GM04503 (cell line): ENCODE measurements at regions not wholly inside any gene's neighbourhood (a gene's known extent, or its start where the extent isn't known, plus 50 kb on each side); places are given as distances from the start of the nearest gene placed in this dataset.
A peak's percentile ranks its signal among the peaks of the same experiment; 100 is the strongest.
"Not testable (repeated sequence)": the region's sequence is repeated elsewhere in the genome, so short reads cannot be mapped to it uniquely, and the experiment has no call there.

Experiments
- DNase-seq: peaks from one replicate; pipeline ENCODE4 v3.0.0-alpha.2; 2012; ENCODE audit warnings: low read depth

DNA sequence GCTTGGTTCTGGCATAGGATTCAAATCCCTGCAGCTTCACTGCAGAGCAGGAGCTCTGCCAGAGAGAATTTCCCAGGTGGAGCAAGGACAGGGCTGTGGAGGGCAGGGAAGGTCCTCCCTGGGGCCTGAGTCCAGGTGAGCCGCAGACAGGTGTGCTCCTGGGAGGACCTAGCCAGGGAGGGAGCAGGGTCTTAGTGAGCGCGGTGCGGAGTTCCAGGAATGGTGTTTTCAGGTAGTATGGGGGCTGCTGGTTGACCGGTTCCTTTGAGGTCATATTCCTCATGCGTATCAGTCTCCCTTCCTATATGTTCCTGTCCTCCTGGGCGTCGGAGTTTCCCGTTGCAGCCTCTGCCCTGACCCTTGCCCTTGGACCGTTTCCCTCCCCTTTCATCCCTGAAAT is 813.3 kb downstream of the KCNJ18 start:
- DNase-seq = no peak

DNA sequence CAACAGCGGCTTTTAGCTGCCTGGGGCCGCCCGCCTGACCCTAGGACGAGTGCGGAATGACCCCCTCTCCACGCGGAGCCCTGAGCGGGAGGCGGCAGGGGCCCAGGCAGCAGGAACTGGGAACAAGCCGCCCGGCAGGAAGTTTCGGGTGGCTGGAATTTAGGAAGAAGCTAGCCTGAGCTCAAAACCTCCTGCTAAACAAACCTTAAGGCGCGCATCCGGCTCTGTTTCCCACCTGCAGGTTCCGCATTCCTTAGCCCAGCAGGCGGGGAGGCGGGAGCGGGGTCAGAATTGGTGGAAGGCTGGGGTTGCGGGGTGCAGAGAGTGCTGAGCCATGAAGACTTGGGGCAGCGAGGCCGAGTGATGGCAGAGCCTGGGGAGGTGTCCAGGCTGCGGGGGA is 813.9 kb downstream of the KCNJ18 start:
- DNase-seq = no peak

DNA sequence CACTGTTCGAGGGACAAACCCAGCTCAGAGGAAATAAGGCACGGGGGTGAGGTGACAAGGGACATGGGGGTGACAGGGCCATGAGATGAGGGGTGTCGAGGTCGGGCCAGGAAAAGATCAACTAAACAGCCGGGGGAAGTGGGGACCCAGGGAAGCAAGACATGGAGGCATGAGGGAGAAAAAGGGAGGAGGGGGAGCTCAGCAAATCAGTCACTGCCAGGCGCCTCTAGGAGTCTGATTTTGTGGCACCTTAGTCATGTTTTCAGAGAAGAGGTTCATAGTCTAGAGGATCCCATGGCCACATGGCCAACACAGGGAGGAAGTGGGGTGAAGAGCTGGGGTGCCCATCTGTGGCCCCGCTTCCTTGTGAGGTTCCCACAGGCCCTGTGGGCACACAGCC is 814.5 kb downstream of the KCNJ18 start:
- no peak for DNase-seq

DNA sequence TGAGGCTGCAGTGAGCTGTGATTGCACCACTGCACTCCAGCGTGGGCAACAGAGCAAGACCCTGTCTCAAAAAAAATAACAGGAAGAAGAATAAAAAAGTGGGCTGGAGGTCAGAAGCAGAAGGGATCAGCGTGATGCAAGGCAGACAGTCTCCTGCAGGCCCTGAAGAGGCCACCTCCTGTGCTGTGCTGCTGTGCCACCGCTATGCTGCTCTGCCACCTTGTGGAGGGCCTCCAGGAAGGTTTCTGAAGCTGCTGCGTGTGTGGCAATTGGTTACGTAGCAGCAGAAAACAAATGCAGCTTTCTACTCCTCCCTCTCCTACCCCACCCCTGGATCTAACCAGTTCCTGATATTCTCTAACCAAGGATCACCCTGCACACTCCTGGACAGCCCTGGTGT is 815.5 kb downstream of the KCNJ18 start:
- DNase-seq = no peak

DNA sequence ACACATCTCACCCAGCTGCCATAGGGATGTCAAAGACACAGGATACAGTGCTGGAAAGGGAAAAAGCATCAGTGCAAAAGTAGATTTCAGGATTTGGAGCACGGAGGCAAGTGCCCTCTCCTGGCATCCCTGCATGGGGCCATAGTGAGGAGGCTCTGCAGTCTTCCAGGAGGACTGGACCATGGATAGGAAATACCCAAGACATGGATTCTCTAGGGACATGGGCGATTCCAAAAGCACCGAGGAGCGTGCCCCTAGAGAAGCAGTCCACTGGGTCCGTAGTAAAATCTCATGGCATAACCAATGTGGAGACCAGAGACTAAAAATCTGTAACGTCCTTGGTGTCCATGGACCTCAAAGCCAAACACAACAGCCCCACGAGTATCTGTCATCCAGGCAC is 818.2 kb downstream of the KCNJ18 start:
- DNase-seq = no peak

DNA sequence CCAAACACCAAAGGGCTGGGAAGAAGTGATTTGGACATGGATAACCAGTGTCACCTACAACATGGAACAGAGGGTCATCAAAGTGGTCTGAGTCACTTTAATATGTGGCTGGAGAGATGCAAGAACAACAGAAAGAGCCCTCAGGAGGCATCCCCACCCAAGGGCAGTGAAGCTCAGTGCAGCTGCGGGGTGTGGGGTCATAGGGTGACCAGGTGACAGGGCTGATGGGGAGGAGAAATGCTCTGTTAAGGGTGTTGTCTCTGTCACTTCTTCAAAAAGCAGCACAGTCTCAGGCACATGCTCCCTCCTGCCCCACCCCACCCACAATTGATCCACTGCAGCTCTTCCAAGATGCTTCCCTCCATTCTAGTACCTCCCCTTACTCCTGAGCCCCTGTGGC is 819.1 kb downstream of the KCNJ18 start:
- DNase-seq = no peak

DNA sequence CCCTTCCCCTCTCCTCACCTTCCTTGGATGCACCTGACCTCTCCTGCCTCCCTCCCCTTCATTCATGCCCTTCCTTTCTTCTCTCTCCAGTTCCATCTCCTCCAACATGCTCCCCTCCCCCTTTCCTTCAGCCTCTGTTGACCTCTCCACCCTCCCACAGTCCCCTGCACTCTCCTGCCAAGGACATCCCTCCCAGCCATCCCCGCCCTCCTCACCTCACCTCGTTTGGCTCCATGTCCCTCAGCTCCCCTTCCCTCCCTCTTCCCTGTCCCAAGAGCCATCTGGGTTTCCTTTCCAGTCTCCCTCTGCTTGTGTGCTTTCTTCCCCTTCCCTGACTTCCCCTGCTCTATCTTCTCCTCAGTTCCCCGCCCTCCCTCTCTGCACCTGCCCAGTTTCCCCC is 819.7 kb downstream of the KCNJ18 start:
- DNase-seq = no peak

DNA sequence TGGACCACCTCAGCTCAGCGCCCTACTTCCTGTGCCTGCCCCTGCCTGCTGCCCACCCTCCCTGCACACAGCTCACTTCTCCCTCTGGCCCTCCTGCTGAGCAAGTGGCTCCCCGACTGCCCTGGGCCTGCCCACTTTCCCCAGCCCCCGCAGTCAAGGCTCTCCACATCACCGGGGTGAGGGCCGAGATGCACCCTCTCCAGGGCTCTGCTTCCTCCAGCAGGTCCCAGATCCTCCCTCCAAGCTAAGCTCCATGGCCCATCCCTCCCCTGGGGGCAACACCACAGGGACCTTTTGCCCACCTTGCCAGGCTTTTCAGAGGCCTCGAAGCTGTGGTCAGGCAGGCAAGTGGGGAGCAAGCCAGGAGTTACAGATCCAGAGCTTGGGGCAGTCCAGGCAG is 820.2 kb downstream of the KCNJ18 start:
- no peak for DNase-seq

DNA sequence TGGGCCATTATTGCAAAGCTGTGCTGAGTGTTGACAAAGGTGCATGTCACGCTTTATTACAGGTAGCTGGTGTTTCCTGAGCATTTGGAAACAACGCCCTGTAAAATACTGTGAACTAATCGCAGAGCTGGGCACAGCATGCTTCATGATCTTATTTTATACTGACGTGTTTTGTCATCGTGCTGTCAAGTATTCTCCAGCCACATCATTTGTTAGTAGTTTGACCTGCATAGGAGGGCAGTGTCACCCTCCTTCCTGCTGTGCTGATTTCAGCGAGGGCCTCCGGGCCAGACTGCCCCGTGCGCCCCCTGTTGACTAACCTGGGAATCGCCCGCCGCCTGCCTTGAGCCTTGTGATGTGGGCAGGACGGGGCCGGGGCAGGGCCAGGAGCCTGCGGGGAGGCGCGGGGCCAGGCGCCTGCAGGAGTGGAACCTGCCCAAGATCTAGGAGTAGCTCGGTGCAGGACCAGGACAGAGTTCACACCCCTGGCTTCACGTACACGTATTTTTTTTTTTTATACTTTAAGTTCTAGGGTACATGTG is 820.7 kb downstream of the KCNJ18 start:
- DNase-seq = no peak

DNA sequence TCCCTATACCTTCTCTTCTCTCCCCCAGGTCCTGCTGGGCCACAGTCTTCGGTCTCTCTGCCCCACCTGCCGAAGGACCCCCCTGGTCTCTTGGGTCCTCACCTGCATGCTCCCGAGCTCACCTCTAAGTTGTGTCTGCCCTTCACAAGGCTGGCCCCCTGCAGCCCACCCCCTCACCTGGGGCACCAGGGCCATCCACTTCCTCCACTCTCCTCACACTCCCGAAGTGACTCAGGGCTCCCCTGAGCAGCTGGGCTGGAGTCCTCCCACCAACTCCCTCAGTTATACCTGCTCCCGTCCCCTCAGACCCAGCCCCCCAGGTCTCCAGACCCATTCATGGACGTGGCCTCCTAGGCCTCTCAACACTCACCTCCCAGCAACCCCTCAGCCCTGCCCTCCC is 822.0 kb downstream of the KCNJ18 start:
- no peak for DNase-seq

DNA sequence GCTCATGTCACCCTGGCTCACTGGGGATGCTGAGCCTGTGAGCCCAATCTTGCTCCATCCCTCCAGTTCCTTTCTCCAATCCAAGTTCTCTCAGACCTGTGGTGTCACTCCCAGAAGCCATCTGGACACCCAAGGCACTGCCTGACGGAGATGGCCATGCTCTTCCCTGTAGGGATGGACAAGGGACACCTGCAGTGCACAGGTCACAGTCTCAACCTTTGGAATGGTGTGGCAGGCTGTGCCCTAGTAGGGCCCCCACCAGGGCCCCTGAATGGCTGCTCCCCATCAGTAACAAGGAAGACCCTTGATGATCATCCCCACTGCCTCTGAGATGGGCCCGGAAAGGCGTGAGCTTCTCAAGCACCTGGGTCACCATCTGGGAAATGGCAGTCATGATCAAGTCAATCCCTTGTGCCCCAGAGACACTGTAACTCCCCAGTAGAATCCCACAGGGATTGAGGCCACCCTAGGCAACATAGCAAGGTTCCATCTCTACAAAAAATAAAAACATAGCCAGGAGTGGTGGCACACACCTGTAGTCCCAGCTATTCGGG is 822.5 kb downstream of the KCNJ18 start:
- DNase-seq = no peak

DNA sequence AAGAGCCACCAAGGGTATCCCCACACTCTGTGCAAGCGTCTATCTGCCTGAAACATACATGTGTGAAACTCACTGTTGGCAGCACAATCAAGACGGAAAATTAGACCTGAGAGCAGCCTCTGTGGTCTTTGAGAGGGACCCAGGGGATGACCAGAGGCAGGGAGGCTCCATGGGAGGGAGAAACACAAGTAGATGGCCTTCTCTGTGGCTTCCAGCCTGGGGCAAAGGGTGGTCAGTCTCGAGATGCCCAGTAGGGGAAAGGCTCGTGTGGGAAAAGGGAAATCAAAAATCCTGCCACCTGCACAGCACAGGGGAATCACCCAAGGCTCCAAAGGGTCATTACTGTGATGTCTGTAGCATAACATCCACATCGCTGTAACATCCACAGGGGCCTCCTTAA is 823.3 kb downstream of the KCNJ18 start:
- DNase-seq = no peak

DNA sequence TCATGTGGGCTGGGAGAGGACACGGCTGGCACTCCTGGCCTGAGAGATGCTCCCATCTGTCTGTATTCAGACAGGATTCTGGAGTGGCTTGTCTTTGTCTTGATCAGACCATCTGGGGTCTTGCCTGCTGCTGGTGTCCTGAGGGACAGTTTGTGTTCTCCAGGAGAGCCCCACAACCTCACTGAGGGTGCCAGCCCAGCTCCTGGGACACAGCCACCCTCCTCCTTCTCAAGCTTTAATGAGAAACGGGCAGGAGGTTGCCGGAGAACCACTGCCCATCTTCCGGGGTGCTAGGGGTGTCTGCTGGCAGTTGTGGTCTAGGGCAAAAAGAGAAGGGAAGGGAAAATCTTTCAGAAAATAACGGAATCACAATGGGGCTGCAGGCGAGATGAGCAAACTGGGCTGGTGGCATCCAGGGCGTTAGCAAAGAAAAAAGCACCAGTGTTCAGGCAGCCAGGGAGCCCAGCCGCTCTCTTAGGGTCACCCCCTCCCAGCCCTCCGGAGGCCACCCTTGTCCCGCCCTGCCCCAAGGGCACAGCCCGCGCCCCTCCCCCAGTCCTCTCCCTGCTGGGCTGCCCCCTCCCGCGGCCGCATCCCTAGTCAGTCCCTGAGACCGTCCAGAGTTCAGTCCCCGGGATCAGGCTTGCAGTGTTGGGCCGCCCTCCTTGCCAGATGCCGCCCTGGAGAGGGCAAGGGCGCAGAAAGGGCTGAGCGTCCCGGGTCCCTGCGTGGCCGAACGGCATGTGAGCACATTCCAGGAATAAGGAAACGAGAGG is 824.7 kb downstream of the KCNJ18 start:
- DNase-seq = no peak

DNA sequence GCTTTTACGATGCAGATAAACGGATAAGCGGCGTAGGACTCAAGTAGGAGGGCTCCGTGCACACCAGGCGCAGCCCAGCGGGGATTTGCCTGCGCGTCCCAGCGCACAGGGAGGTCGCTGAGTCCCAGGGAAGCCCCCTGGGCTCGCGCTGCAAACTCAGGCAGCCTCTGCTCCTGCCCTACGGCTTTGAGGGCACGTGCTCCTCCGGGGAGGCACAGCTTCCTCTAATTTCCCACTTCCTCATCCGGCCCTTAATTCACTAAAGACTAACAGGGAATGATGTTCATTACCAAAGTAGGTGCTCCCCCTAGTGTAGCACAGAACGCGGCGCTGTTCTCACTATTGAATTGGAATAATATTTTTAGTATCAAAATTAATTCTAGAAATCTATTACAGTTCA is 825.4 kb downstream of the KCNJ18 start:
- no peak for DNase-seq

DNA sequence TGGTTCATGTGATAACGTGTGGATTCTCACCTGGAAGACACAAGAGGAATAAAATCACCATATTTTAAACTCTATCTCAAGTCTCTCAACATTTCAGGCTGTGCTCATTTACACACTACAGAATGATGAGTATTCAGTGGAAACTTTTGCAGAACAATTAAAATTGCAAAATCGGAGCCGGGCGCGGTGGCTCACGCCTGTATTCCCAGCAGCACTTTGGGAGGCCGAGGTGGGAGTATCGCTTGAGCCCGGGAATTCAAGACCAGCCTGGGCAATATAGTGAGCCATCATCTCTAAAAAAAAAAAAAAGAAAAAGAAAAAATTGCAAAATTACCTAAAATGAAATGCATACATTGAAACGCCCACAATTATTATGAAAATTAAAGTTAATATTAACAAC is 825.9 kb downstream of the KCNJ18 start:
- DNase-seq = no peak

DNA sequence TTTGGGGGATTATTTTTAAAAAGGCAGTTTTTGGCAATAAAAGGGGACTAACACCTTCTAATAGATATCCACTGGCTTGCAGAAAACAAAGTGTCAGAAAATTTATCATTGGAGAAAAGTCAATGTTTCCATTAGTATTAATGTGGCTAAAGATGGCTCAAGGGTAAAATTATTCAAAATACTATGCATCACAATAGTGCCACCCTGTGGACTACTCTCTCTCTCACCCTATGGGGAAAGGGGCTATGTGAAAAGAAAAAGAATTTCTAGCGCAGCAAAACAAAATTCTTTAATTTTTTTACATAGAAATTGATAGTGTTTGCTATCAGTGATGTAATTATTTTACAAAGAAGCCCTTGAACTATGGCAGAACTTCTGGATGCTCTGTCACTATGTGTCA is 856.5 kb downstream of the KCNJ18 start:
- not testable (repeated sequence) for DNase-seq

DNA sequence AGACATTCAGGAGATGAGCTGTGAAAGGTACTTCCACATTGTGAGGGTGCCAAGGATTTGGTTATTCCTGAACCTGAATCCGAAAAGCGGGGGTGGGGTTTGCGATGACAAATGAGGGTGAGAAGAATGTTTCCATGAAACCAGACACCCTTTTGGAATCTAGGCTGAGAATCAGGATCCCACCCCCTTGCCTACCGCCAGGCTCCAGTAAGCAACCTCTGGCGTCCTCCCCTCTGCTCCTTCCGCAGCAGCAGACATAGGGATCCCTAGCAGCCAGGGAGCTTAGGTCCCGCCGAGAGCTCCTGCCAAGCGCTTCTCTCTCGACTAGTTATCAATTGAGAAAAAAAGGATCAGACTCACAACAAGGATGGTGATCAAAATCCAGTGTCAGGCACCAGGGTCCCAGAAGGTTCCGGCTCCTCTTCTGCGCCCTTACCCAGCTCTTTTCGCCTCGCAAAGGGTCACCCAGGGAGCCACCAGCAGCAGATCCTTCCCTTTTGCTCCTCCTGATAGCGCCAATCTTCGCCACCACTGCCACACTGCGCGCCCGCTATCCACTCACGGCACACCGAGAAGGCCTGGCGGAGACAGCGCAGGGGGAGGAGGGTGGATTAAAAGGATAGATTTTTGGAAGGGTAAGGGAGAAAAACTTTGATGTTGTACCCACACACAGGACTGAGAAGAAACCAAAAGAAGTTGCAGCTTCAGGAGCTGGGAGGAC is 859.5 kb downstream of the KCNJ18 start:
- DNase-seq = not testable (repeated sequence)

DNA sequence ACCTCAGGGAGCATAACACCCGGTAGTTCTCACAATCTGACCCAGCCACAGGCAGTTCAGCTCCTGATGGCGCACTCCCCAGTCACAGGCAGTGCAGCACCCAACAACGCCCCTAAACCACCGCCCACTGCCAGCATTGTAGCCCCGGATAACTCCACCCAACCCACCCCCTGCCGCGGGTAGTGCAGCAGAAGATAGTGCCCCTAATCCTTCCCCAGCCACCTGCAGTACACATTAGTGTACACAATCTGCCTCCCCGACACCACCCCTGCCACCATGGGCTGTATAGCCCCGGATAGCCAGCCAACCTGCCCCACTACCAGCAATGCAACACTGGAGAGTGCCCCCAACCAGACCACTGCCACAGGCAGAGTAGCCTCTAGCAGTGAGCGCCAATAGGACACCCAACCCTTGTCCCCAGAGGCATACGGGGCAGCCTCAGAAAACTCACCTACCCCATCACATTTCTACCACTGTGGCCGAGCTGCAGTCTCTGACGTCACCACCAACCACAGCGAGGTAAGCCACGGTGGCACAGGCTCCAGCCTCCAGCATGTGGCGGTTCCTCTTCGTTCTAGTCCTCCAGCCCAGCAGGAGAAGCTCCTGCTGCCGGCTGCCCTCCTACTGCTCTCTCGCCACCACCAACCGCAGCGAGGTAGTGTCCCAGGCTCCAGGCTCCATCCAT is 877.3 kb downstream of the KCNJ18 start:
- no peak for DNase-seq

DNA sequence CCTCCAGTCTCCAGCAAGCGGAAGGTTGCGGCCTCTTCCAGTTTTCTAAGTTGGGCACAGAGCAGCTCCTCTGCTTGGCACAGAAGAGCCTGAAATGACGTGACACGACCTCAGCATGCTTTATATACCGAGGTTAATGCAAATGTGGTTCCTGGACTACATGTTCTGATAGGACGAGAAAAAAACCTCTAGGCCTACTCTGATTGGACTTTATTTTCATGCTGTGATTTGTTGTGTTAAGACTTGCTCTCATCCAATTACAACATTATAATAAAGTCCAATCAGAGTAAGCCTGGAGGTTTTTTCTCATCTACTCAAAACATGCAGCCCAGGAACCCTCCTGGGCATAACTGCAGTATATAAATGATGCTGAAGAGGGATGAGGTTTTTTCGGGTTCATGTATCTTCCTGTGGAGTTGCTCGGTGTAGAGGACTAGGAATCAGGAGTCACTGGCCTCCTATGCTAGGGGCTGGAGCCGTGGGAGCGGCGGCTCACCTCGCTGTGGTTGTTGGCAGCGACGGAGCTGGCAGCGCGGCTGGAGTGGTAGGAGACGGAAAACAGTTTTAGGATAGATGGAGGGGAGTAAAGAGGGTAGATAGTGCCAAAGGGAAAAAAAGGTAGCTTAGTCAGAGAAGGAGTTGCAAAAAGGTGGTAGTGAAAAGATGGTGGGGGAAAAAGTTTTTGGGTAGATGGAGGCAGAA is 878.0 kb downstream of the KCNJ18 start:
- no peak for DNase-seq

DNA sequence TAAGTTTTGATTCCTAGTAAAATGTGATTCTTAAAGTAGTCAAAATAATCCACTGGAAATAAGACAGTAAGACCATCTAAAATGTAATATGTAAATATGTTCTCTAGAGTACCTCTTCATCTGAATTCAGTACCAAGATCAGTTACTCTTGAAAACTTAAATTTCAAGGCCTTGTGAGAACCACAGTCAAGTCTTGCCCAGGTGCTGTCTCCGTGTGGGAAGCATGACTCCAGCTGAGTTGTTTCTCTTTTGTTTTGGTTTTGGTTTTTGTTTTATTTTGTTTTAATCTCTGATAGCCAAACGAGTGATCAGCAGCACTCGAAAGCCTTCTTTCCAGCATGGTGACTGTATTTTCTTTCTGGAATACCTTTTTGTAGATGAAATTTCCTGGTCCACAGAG is 907.0 kb downstream of the KCNJ18 start:
- no peak for DNase-seq

DNA sequence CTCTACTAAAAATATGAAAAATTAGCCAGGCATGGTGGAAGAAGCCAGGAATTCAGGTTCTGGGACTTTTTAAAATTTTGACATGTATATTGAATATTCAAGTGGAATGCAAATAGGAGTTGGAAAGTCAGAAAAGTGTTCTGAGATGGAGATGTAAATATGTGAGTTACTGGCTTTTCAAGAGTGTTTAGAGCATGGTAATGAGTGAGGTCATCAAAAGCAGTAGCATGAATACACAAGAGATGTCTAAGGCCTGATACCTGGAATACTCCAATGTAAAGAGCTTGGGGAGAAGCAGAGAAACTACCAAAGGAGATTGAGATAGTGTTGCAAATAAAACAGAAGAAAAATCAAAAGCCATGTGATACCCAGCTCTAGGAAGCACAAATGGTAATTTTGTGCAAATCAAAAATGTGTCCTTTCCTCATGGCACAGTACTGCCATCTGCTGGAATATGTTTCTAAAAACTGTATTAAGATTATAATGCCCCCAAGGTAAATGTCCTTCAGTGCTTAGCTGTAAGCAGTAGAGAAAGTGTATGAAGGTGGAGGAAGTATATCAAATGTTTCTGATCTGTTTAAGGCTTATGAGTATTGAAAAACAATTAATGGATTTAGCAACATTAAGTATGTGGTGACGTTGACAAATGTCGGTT is 908.4 kb downstream of the KCNJ18 start:
- DNase-seq = peak; percentile 1
